GM12874 (cell line): ENCODE measurements at regions not wholly inside any gene's neighbourhood (a gene's known extent, or its start where the extent isn't known, plus 50 kb on each side); places are given as distances from the start of the nearest gene placed in this dataset.

Experiments used
- CTCF ChIP-seq: IDR thresholded peaks from 2 replicates; pipeline ENCODE4 v1.5.1; 2011; ENCODE audit warnings: low read depth, mild to moderate bottlenecking, control low read depth, low read length, moderate library complexity; ENCODE audit not compliant: insufficient read depth

GRCh38 chr1:224879162-224879803, 50.2 kb upstream of the DNAH14 start:
- no peak for TF ChIP-seq CTCF
